Neural progenitor cell (in vitro differentiated cells): ENCODE measurements at regions not wholly inside any gene's neighbourhood (a gene's known extent, or its start where the extent isn't known, plus 50 kb on each side); places are given as distances from the start of the nearest gene placed in this dataset.
"Not testable (repeated sequence)": the region's sequence is repeated elsewhere in the genome, so short reads cannot be mapped to it uniquely, and the experiment has no call there.

Experiments used
- DNase-seq: peaks from one replicate; pipeline ENCODE4 v3.0.0-alpha.2; 2016; ENCODE audit warnings: low spot score
- H2AFZ ChIP-seq: fragments of 200-600 bp; sonication (generic); replicated peaks from 2 replicates; pipeline ENCODE4 v1.6.1; 2016; ENCODE audit warnings: antibody characterized with exemption
- H3F3A ChIP-seq: fragments of 200-600 bp; sonication (generic); 2 replicates; pipeline ENCODE4 v1.6.1; 2016; ENCODE audit warnings: antibody characterized with exemption, low read depth
- H3K27ac ChIP-seq: fragments of 200-600 bp; sonication (generic); 2 replicates; pipeline ENCODE4 v1.5.1; 2016; ENCODE audit warnings: mild to moderate bottlenecking
- H3K27me3 ChIP-seq: fragments of 200-600 bp; sonication (generic); 2 replicates; pipeline ENCODE4 v1.6.1; 2016; ENCODE audit warnings: mild to moderate bottlenecking, moderate library complexity
- H3K36me3 ChIP-seq: fragments of 200-600 bp; sonication (generic); 2 replicates; pipeline ENCODE4 v1.5.1; 2016
- H3K4me1 ChIP-seq: fragments of 200-600 bp; sonication (generic); 2 replicates; pipeline ENCODE4 v1.6.1; 2016; ENCODE audit warnings: mixed run types
- H3K4me2 ChIP-seq: fragments of 200-600 bp; sonication (generic); 2 replicates; pipeline ENCODE4 v1.6.1; 2016
- H3K4me3 ChIP-seq: fragments of 200-600 bp; sonication (generic); 2 replicates; pipeline ENCODE4 v1.5.1; 2016
- H3K79me2 ChIP-seq: fragments of 200-600 bp; sonication (generic); 2 replicates; pipeline ENCODE4 v1.6.1; 2016; ENCODE audit warnings: low read depth
- H3K9ac ChIP-seq: fragments of 200-600 bp; sonication (generic); 2 replicates; pipeline ENCODE4 v1.6.1; 2016
- H3K9me3 ChIP-seq: fragments of 200-600 bp; sonication (generic); 2 replicates; pipeline ENCODE4 v1.5.1; 2016; ENCODE audit warnings: low read depth
- H4K20me1 ChIP-seq: fragments of 200-600 bp; sonication (generic); 2 replicates; pipeline ENCODE4 v1.6.1; 2016; ENCODE audit warnings: low read depth
- H3K27ac Mint-ChIP-seq: 3 replicates; pipeline ENCODE4 v1.8.0; 2021; ENCODE audit warnings: mixed read lengths
- H3K27me3 Mint-ChIP-seq: 2 replicates; pipeline ENCODE4 v1.8.0; 2022; ENCODE audit warnings: low read depth, mild to moderate bottlenecking, inconsistent platforms, moderate library complexity, mixed read lengths; ENCODE audit not compliant: insufficient read depth
- H3K36me3 Mint-ChIP-seq: 3 replicates; pipeline ENCODE4 v1.8.0; 2021; ENCODE audit warnings: mixed read lengths
- H3K4me1 Mint-ChIP-seq: 3 replicates; pipeline ENCODE4 v1.8.0; 2021; ENCODE audit warnings: mixed read lengths
- H3K4me3 Mint-ChIP-seq: 3 replicates; pipeline ENCODE4 v1.8.0; 2021; ENCODE audit warnings: mild to moderate bottlenecking, moderate library complexity, mixed read lengths
- H3K9me3 Mint-ChIP-seq: 3 replicates; pipeline ENCODE4 v1.8.0; 2020; ENCODE audit warnings: mixed read lengths
- CTCF ChIP-seq: fragments of 200-600 bp; sonication (generic); IDR thresholded peaks from 2 replicates; pipeline ENCODE4 v1.5.1; 2017; ENCODE audit warnings: antibody characterized with exemption, mild to moderate bottlenecking
- EZH2 ChIP-seq: fragments of 200-600 bp; sonication (generic); IDR thresholded peaks from 2 replicates; pipeline ENCODE4 v1.6.1; 2017; ENCODE audit warnings: antibody characterized with exemption, mild to moderate bottlenecking, moderate library complexity
- EZH2phosphoT487 ChIP-seq: fragments of 200-600 bp; sonication (generic); IDR thresholded peaks from 2 replicates; pipeline ENCODE4 v1.6.1; 2017; ENCODE audit warnings: antibody characterized with exemption

DNA sequence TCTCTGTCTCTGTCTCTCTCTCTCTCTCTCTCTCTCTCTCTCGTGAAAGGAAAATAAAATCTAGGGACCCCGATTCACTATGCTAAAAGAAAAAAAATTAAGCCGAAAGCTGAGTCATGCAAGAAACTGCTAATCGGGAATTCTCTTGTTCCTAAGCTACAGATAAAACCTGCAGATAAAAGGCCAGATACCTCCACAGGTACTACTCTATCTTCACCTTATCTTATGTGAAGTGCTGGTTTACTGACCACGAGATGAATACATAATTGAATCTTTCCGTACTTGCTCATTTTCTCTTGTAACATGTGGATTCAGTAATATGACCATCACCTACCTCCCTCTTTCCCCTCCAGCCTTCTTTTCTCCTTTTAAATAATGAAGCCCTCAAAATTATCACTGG is 120.5 kb downstream of the RFX6 start:
- no peaks in the 10 kb centered on the region for H3K27me3 ChIP-seq
- H3K4me1 Mint-ChIP-seq = no peaks in the 10 kb centered on the region
- no peaks in the 10 kb centered on the region for H3K9me3 ChIP-seq
- H3K4me1 ChIP-seq = peaks cover 13% of the 10 kb centered on the region
- no peaks in the 10 kb centered on the region for H3K79me2 ChIP-seq
- DNase-seq = no peak
- no peaks in the 10 kb centered on the region for H3K36me3 ChIP-seq
- no peaks in the 10 kb centered on the region for H3K9me3 Mint-ChIP-seq
- H3F3A ChIP-seq = no peaks in the 10 kb centered on the region
- peaks cover 3% of the 10 kb centered on the region for H3K27me3 Mint-ChIP-seq
- H3K4me2 ChIP-seq = no peak overlapping the region
- H4K20me1 ChIP-seq = no peaks in the 10 kb centered on the region
- no peak overlapping the region for H3K27ac Mint-ChIP-seq
- TF ChIP-seq EZH2phosphoT487 (no peak), EZH2 (no peak), CTCF (no peak)
- H3K9ac ChIP-seq = no peak overlapping the region
- no peaks in the 10 kb centered on the region for H3K36me3 Mint-ChIP-seq
- H3K4me3 Mint-ChIP-seq = no peak overlapping the region
- H3K4me3 ChIP-seq = no peak overlapping the region
- no peak overlapping the region for H3K27ac ChIP-seq
- H2AFZ ChIP-seq = no peak overlapping the region

DNA sequence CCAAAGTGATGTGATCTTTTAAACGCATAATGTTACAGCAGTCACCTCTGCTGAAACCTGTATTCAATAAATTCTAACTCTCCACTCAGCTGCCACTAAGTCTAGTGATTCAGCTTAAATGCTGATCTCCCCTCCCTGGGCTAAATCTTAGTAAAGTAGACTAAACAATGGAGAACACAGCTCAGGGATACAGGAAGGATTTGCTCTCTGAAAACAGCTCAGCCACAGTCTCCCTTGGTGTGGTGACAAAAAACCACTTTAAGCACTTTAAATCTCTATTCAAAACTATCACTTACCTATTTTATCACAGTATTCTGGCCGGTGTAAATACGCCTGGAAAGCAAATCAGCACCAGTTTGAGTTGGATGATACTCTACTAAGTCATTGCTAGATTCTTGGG is 130.6 kb downstream of the RFX6 start:
- H3K9me3 Mint-ChIP-seq = no peaks in the 10 kb centered on the region
- no peak overlapping the region for H3K4me3 Mint-ChIP-seq
- H3K4me2 ChIP-seq = peak overlapping the region; percentile 69
- H4K20me1 ChIP-seq = peaks cover 7% of the 10 kb centered on the region
- H3K27ac ChIP-seq = peak overlapping the region; percentile 62
- TF ChIP-seq EZH2 (no peak), EZH2phosphoT487 (peak; percentile 92)
- peaks cover 42% of the 10 kb centered on the region for H3K4me1 ChIP-seq
- H3K9ac ChIP-seq = no peak overlapping the region
- DNase-seq = peak; percentile 82
- H2AFZ ChIP-seq = no peak overlapping the region
- no peaks in the 10 kb centered on the region for H3K27me3 ChIP-seq
- no peak overlapping the region for H3K27ac Mint-ChIP-seq
- no peaks in the 10 kb centered on the region for H3K36me3 ChIP-seq
- H3K4me3 ChIP-seq = peak overlapping the region; percentile 15
- H3K4me1 Mint-ChIP-seq = peaks cover 13% of the 10 kb centered on the region
- peaks cover 23% of the 10 kb centered on the region for H3F3A ChIP-seq
- H3K27me3 Mint-ChIP-seq = no peaks in the 10 kb centered on the region
- no peaks in the 10 kb centered on the region for H3K9me3 ChIP-seq
- no peaks in the 10 kb centered on the region for H3K36me3 Mint-ChIP-seq
- no peaks in the 10 kb centered on the region for H3K79me2 ChIP-seq

GRCh38 chr6:117008618-117009017 is 131.6 kb downstream of the RFX6 start:
- H3K9ac ChIP-seq = no peak overlapping the region
- peaks cover 3% of the 10 kb centered on the region for H3K36me3 ChIP-seq
- H3K27me3 ChIP-seq = no peaks in the 10 kb centered on the region
- peaks cover 23% of the 10 kb centered on the region for H3F3A ChIP-seq
- peak overlapping the region; percentile 69 for H3K4me2 ChIP-seq
- no peaks in the 10 kb centered on the region for H3K36me3 Mint-ChIP-seq
- H3K9me3 Mint-ChIP-seq = no peaks in the 10 kb centered on the region
- H3K27ac Mint-ChIP-seq = no peak overlapping the region
- no peak overlapping the region for H3K4me3 ChIP-seq
- no peaks in the 10 kb centered on the region for H3K79me2 ChIP-seq
- peaks cover 42% of the 10 kb centered on the region for H3K4me1 ChIP-seq
- TF ChIP-seq EZH2phosphoT487 (no peak), EZH2 (no peak), CTCF (no peak)
- peaks cover 13% of the 10 kb centered on the region for H3K4me1 Mint-ChIP-seq
- H3K4me3 Mint-ChIP-seq = no peak overlapping the region
- peaks cover 7% of the 10 kb centered on the region for H4K20me1 ChIP-seq
- DNase-seq = no peak
- no peaks in the 10 kb centered on the region for H3K27me3 Mint-ChIP-seq
- H3K9me3 ChIP-seq = no peaks in the 10 kb centered on the region
- no peak overlapping the region for H3K27ac ChIP-seq
- H2AFZ ChIP-seq = no peak overlapping the region

DNA sequence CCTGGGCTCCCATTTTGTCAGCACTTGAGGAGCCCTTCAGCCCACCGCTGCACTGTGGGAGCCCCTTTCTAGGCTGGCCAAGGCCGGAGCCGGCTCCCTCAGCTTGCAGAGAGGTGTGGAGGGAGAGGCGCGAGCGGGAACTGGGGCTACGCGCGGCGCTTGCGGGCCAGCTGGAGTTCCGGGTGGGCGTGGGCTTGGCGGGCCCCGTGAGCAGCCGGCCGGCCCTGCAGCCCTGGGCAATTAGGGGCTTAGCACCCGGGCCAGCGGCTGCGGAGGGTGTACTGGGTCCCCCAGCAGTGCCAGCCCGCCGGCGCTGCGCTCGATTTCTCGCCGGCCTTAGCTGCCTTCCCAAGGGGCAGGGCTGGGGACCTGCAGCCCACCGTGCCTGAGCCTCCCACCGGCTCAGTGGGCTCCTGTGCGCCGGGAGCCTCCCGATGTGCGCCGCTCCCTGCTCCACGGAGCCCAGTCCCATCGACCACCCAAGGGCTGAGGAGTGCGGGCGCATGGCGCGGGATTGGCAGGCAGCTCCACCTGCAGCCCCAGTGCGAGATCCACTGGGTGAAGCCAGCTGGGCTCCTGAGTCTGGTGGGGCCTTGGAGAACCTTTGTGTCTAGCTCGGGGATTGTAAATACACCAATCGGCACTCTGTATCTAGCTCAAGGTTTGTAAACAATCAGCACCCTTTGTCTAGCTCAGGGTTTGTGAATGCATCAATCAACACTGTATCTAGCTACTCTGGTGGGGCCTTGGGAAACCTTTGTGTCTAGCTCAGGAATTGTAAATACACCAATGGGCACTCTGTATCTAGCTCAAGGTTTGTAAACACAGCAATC is 137.8 kb downstream of the RFX6 start:
- H3K4me3 ChIP-seq, H3K27ac ChIP-seq, H3K9me3 ChIP-seq, H3F3A ChIP-seq, H3K79me2 ChIP-seq, H4K20me1 ChIP-seq, H3K9me3 Mint-ChIP-seq, H3K4me3 Mint-ChIP-seq, H3K36me3 ChIP-seq, H3K4me1 Mint-ChIP-seq, H3K4me2 ChIP-seq, H3K9ac ChIP-seq, H3K4me1 ChIP-seq, H3K27me3 Mint-ChIP-seq, H3K27ac Mint-ChIP-seq, H3K27me3 ChIP-seq, H2AFZ ChIP-seq, H3K36me3 Mint-ChIP-seq, DNase-seq: not testable (repeated sequence)

DNA sequence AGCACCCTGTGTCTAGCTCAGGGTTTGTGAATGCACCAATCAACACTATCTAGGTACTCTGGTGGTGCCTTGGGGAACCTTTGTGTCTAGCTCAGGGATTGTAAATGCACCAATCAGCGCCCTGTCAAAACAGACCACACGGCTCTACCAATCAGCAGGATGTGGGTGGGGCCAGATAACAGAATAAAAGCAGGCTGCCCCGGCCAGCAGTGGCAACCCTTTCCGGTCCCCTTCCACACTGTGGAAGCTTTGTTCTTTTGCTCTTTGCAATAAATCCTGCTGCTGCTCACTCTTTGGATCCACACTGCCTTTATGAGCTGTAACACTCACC is 138.4 kb downstream of the RFX6 start:
- H3K36me3 ChIP-seq, H3K27ac Mint-ChIP-seq, H3K9me3 Mint-ChIP-seq, H3K4me3 Mint-ChIP-seq, H2AFZ ChIP-seq, H3K9ac ChIP-seq, H3K9me3 ChIP-seq, H3K27me3 ChIP-seq, H4K20me1 ChIP-seq, H3K27me3 Mint-ChIP-seq, H3K4me1 ChIP-seq, H3K79me2 ChIP-seq, H3K27ac ChIP-seq, DNase-seq, H3K4me3 ChIP-seq, H3K4me1 Mint-ChIP-seq, H3F3A ChIP-seq, H3K36me3 Mint-ChIP-seq, H3K4me2 ChIP-seq: not testable (repeated sequence)
